Renal cortex interstitium (tissue), 11 donors: ENCODE measurements at regions not wholly inside any gene's neighbourhood (a gene's known extent, or its start where the extent isn't known, plus 50 kb on each side); places are given as distances from the start of the nearest gene placed in this dataset.

ENCODE experiments used
- DNase-seq, 11 donors: peaks; one replicate each; pipeline ENCODE4 v3.0.0-alpha.2; 2013; ENCODE audit warnings: low read depth in 9 of 11, low spot score in 4 of 11; ENCODE audit errors: extremely low read depth in 1 of 11

- no peak for DNase-seq
Observed at GRCh38 chr21:36532769-36533467, 53.0 kb upstream of the CLDN14 start.

- DNase-seq, result no peak
Observed at GRCh38 chr21:36533468-36533848, 53.5 kb upstream of the CLDN14 start.

GRCh38 chr21:36534656-36535055 is 54.7 kb upstream of the CLDN14 start:
- DNase-seq, result no peak

- DNase-seq, result no peak
Observed at GRCh38 chr21:36535618-36536241, 55.8 kb upstream of the CLDN14 start.

- no peak for DNase-seq
Observed at GRCh38 chr21:36538761-36539160, 58.8 kb upstream of the CLDN14 start.

- no peak for DNase-seq
Observed at GRCh38 chr21:36539434-36540150, 59.7 kb upstream of the CLDN14 start.

GRCh38 chr21:36540700-36541099 is 60.8 kb upstream of the CLDN14 start:
- no peak for DNase-seq

GRCh38 chr21:36541721-36542139 is 61.8 kb upstream of the CLDN14 start:
- DNase-seq, result no peak

GRCh38 chr21:36542312-36543101 is 62.6 kb upstream of the CLDN14 start:
- peak in 1 of 11 donors; percentile 62 for DNase-seq

- no peak for DNase-seq
Observed at GRCh38 chr21:36543924-36544323, 64.0 kb upstream of the CLDN14 start.

GRCh38 chr21:36544545-36544944 is 64.6 kb upstream of the CLDN14 start:
- DNase-seq, result no peak

GRCh38 chr21:36545776-36546511 is 66.0 kb upstream of the CLDN14 start:
- no peak for DNase-seq

- DNase-seq, result no peak
Observed at GRCh38 chr21:36547464-36547863, 67.5 kb upstream of the CLDN14 start.

GRCh38 chr21:36548866-36549265 is 68.9 kb upstream of the CLDN14 start:
- DNase-seq, result no peak

- DNase-seq, result no peak
Observed at GRCh38 chr21:36549470-36549869, 69.5 kb upstream of the CLDN14 start.

GRCh38 chr21:36550761-36551160 is 70.8 kb upstream of the CLDN14 start:
- no peak for DNase-seq

GRCh38 chr21:36551321-36551720 is 71.4 kb upstream of the CLDN14 start:
- DNase-seq, result no peak

GRCh38 chr21:36551731-36552433 is 72.0 kb upstream of the CLDN14 start:
- DNase-seq, result no peak
